ENCODE measurements at regions not wholly inside any gene's neighbourhood (a gene's known extent, or its start where the extent isn't known, plus 50 kb on each side); places are given as distances from the start of the nearest gene placed in this dataset.

GRCh38 chr14:53551862-53552261 is 398.7 kb upstream of the DDHD1 start:
- intact Hi-C loops (cut with DNase I), result no loop called here
- TF ChIP-seq CTCF (IDR thresholded peaks at IDR 0.05; ENCODE audit: borderline replicate concordance, extremely low read depth, insufficient read depth), result no peak

GRCh38 chr14:53550776-53551175 is 397.7 kb upstream of the DDHD1 start:
- TF ChIP-seq CTCF (IDR thresholded peaks at IDR 0.05; ENCODE audit: borderline replicate concordance, extremely low read depth, insufficient read depth), result no peak
- DNase-seq, result no peak
- no peak overlapping the region for H3K27ac ChIP-seq (ENCODE audit: low read depth in 2 of 2, low read length in 2 of 2)
- no peaks in the 10 kb centered on the region for H3K27me3 ChIP-seq (ENCODE audit: control insufficient read depth, insufficient read depth, low read length)
- no peaks in the 10 kb centered on the region for H3K4me1 ChIP-seq (ENCODE audit: control insufficient read depth in 2 of 3, insufficient read depth in 2 of 3, low read depth in 1 of 3, low read length in 3 of 3)
- H3K9ac ChIP-seq (ENCODE audit: low read length in 3 of 3), result no peak overlapping the region
- FAIRE-seq, result no peak
- H3K9me3 ChIP-seq (ENCODE audit: control insufficient read depth in 2 of 3, insufficient read depth in 1 of 3, low read length in 3 of 3), result no peaks in the 10 kb centered on the region
- H3K36me3 ChIP-seq (ENCODE audit: control insufficient read depth in 2 of 3, insufficient read depth in 3 of 3, low read length in 3 of 3), result no peaks in the 10 kb centered on the region
- intact Hi-C loops (cut with DNase I), result no loop called here
- H3K4me3 ChIP-seq (ENCODE audit: low read length in 3 of 3), result no peak overlapping the region

More at GRCh38 chr14:53551862-53552261, 398.7 kb upstream of the DDHD1 start:
- Histone ChIP-seq H3K27me3 (ENCODE audit: control insufficient read depth, insufficient read depth, low read length) (no peaks in the 10 kb centered on the region), H3K27ac (ENCODE audit: low read depth in 2 of 2, low read length in 2 of 2) (no peak overlapping the region), H3K4me3 (ENCODE audit: low read length in 3 of 3) (no peak overlapping the region), H3K36me3 (ENCODE audit: control insufficient read depth in 2 of 3, insufficient read depth in 3 of 3, low read length in 3 of 3) (no peaks in the 10 kb centered on the region), H3K9me3 (ENCODE audit: control insufficient read depth in 2 of 3, insufficient read depth in 1 of 3, low read length in 3 of 3) (no peaks in the 10 kb centered on the region), H3K4me1 (ENCODE audit: control insufficient read depth in 2 of 3, insufficient read depth in 2 of 3, low read depth in 1 of 3, low read length in 3 of 3) (no peaks in the 10 kb centered on the region), H3K9ac (ENCODE audit: low read length in 3 of 3) (no peak overlapping the region)
- no peak for FAIRE-seq
- no peak for DNase-seq

GRCh38 chr14:53549956-53550355 is 396.8 kb upstream of the DDHD1 start:
- H3K4me3 ChIP-seq (ENCODE audit: low read length in 3 of 3), result no peak overlapping the region
- DNase-seq (peak in 1 of 5 donors; percentile 50), FAIRE-seq (no peak)
- H3K9ac ChIP-seq (ENCODE audit: low read length in 3 of 3), result no peak overlapping the region
- TF ChIP-seq CTCF (IDR thresholded peaks at IDR 0.05; ENCODE audit: borderline replicate concordance, extremely low read depth, insufficient read depth), result no peak
- no peaks in the 10 kb centered on the region for H3K36me3 ChIP-seq (ENCODE audit: control insufficient read depth in 2 of 3, insufficient read depth in 3 of 3, low read length in 3 of 3)
- H3K27ac ChIP-seq (ENCODE audit: low read depth in 2 of 2, low read length in 2 of 2), result no peak overlapping the region
- H3K9me3 ChIP-seq (ENCODE audit: control insufficient read depth in 2 of 3, insufficient read depth in 1 of 3, low read length in 3 of 3), result no peaks in the 10 kb centered on the region
- H3K27me3 ChIP-seq (ENCODE audit: control insufficient read depth, insufficient read depth, low read length), result no peaks in the 10 kb centered on the region
- intact Hi-C loops (cut with DNase I), result no loop called here
- H3K4me1 ChIP-seq (ENCODE audit: control insufficient read depth in 2 of 3, insufficient read depth in 2 of 3, low read depth in 1 of 3, low read length in 3 of 3), result no peaks in the 10 kb centered on the region

GRCh38 chr14:53547593-53547992 is 394.5 kb upstream of the DDHD1 start:
- Histone ChIP-seq H3K9ac (ENCODE audit: low read length in 3 of 3) (no peak overlapping the region), H3K36me3 (ENCODE audit: control insufficient read depth in 2 of 3, insufficient read depth in 3 of 3, low read length in 3 of 3) (no peaks in the 10 kb centered on the region), H3K4me1 (ENCODE audit: control insufficient read depth in 2 of 3, insufficient read depth in 2 of 3, low read depth in 1 of 3, low read length in 3 of 3) (peaks cover 0 to 3% (median 0%) of the 10 kb centered on the region in 3 donors), H3K27me3 (ENCODE audit: control insufficient read depth, insufficient read depth, low read length) (no peaks in the 10 kb centered on the region), H3K4me3 (ENCODE audit: low read length in 3 of 3) (no peak overlapping the region), H3K27ac (ENCODE audit: low read depth in 2 of 2, low read length in 2 of 2) (no peak overlapping the region), H3K9me3 (ENCODE audit: control insufficient read depth in 2 of 3, insufficient read depth in 1 of 3, low read length in 3 of 3) (no peaks in the 10 kb centered on the region)
- no peak for TF ChIP-seq CTCF (IDR thresholded peaks at IDR 0.05; ENCODE audit: borderline replicate concordance, extremely low read depth, insufficient read depth)
- intact Hi-C loops (cut with DNase I), result no loop called here
- no peak for FAIRE-seq
- DNase-seq, result no peak
